ENCODE measurements at regions not wholly inside any gene's neighbourhood (a gene's known extent, or its start where the extent isn't known, plus 50 kb on each side); places are given as distances from the start of the nearest gene placed in this dataset.

DNA sequence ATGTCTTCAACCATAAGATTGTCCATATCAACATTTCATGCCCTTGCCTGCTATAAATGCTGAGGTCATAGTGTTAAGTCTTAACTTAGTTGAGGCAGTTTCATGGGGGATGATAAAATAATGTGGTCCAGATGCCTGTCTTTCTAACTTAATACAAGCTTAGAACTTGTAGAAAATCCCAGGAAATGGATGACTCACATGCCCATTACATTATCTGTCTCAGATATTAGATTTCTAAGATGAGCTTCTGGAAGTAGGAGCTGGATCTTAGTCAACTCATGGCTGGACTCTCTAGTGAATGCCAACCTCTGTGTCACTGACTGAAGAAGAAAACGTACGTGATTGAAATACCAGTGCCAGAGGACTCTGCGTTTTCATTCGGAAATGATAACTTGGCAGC is 797.5 kb upstream of the EEF2KMT start:
- peaks cover 11% of the 10 kb centered on the region for H3K4me1 Mint-ChIP-seq
- Histone ChIP-seq H3F3A (replicated peaks; ENCODE audit: low read depth) (no peaks in the 10 kb centered on the region), H3K4me1 (ENCODE audit: insufficient read depth) (no peaks in the 10 kb centered on the region), H4K20me1 (replicated peaks; ENCODE audit: insufficient read depth) (no peaks in the 10 kb centered on the region), H2AFZ (no peak overlapping the region), H3K4me3 (no peak overlapping the region), H3K36me3 (ENCODE audit: insufficient read depth) (no peaks in the 10 kb centered on the region), H3K27ac (ENCODE audit: low read depth) (no peak overlapping the region), H3K27me3 (ENCODE audit: insufficient read depth) (no peaks in the 10 kb centered on the region), H3K9me2 (ENCODE audit: insufficient read depth) (no peaks in the 10 kb centered on the region), H3K4me2 (no peak overlapping the region), H3K79me2 (replicated peaks; ENCODE audit: insufficient read depth) (no peaks in the 10 kb centered on the region)
- TF ChIP-seq EZH2phosphoT487 (IDR thresholded peaks at IDR 0.05; ENCODE audit: unreplicated experiment) (no peak), ETS1 (IDR thresholded peaks at IDR 0.05) (no peak), NANOG (IDR thresholded peaks at IDR 0.05; ENCODE audit: borderline replicate concordance) (no peak)
- H3K9me3 Mint-ChIP-seq = no peaks in the 10 kb centered on the region
- H3K27ac Mint-ChIP-seq = no peak overlapping the region
- no peak overlapping the region for H3K4me3 Mint-ChIP-seq
- H3K27me3 Mint-ChIP-seq (ENCODE audit: insufficient read depth, low read depth, poor library complexity) = peaks cover 4% of the 10 kb centered on the region
- no peak for DNase-seq (ENCODE audit: low spot score)
- no peaks in the 10 kb centered on the region; the same call in 2 of the 3 replicates for H3K36me3 Mint-ChIP-seq (ENCODE audit: low read depth)
- ATAC-seq = no peak

DNA sequence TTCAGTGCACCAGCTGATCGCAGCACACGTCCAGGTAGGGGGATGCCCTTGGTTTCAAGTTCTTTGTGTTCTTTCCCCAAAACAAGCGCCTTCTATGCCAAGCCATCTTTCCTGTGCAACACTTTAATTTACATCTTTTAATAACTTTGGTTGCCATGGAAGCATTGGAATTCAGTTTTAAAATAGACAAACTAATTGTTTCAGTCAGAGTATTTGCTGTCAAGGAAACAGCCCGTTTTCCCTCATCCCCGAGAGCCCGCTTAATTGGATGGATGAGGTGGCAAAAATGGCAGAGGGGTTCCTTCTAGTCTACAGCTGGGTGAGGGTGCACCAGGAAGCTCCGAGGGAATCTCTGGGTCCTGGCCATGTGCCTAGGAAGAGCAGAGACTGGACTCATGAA is 793.7 kb upstream of the EEF2KMT start:
- H3K27me3 Mint-ChIP-seq (ENCODE audit: insufficient read depth, low read depth, poor library complexity) = peaks cover 3% of the 10 kb centered on the region
- no peak overlapping the region for H3K27ac ChIP-seq (ENCODE audit: low read depth)
- no peaks in the 10 kb centered on the region for H3K9me3 Mint-ChIP-seq

More for the DNA sequence above, 793.7 kb upstream of the EEF2KMT start:
- Histone ChIP-seq H3K9me2 (ENCODE audit: insufficient read depth) (no peaks in the 10 kb centered on the region), H3K4me1 (ENCODE audit: insufficient read depth) (no peaks in the 10 kb centered on the region), H3K79me2 (replicated peaks; ENCODE audit: insufficient read depth) (no peaks in the 10 kb centered on the region), H4K20me1 (replicated peaks; ENCODE audit: insufficient read depth) (no peaks in the 10 kb centered on the region), H3K4me3 (no peak overlapping the region), H3K4me2 (no peak overlapping the region), H2AFZ (no peak overlapping the region), H3F3A (replicated peaks; ENCODE audit: low read depth) (no peaks in the 10 kb centered on the region), H3K27me3 (ENCODE audit: insufficient read depth) (no peaks in the 10 kb centered on the region), H3K36me3 (ENCODE audit: insufficient read depth) (no peaks in the 10 kb centered on the region)
- TF ChIP-seq NANOG (IDR thresholded peaks at IDR 0.05; ENCODE audit: borderline replicate concordance) (no peak), ZNF114 (CRISPR knock-in tag; IDR thresholded peaks at IDR 0.05) (no peak), JUNB (IDR thresholded peaks at IDR 0.05; ENCODE audit: unreplicated experiment) (no peak)
- TF ChIP-seq, protein P1, sequence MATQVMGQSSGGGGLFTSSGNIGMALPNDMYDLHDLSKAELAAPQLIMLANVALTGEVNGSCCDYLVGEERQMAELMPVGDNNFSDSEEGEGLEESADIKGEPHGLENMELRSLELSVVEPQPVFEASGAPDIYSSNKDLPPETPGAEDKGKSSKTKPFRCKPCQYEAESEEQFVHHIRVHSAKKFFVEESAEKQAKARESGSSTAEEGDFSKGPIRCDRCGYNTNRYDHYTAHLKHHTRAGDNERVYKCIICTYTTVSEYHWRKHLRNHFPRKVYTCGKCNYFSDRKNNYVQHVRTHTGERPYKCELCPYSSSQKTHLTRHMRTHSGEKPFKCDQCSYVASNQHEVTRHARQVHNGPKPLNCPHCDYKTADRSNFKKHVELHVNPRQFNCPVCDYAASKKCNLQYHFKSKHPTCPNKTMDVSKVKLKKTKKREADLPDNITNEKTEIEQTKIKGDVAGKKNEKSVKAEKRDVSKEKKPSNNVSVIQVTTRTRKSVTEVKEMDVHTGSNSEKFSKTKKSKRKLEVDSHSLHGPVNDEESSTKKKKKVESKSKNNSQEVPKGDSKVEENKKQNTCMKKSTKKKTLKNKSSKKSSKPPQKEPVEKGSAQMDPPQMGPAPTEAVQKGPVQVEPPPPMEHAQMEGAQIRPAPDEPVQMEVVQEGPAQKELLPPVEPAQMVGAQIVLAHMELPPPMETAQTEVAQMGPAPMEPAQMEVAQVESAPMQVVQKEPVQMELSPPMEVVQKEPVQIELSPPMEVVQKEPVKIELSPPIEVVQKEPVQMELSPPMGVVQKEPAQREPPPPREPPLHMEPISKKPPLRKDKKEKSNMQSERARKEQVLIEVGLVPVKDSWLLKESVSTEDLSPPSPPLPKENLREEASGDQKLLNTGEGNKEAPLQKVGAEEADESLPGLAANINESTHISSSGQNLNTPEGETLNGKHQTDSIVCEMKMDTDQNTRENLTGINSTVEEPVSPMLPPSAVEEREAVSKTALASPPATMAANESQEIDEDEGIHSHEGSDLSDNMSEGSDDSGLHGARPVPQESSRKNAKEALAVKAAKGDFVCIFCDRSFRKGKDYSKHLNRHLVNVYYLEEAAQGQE (IDR thresholded peaks at IDR 0.05; ENCODE audit: unreplicated experiment) = no peak
- ATAC-seq = no peak
- H3K4me1 Mint-ChIP-seq = peaks cover 8% of the 10 kb centered on the region
- H3K27ac Mint-ChIP-seq = no peak overlapping the region; the same call in 1 of the 2 replicates
- DNase-seq (ENCODE audit: low spot score) = no peak
- no peak overlapping the region for H3K4me3 Mint-ChIP-seq
- H3K36me3 Mint-ChIP-seq (ENCODE audit: low read depth) = no peaks in the 10 kb centered on the region
